Fibroblast of upper back skin (primary cell): ENCODE measurements at regions not wholly inside any gene's neighbourhood (a gene's known extent, or its start where the extent isn't known, plus 50 kb on each side); places are given as distances from the start of the nearest gene placed in this dataset.

Experiments
- DNase-seq: peaks from one replicate; pipeline ENCODE4 v3.0.0-alpha.2; 2013

GRCh38 chr6:43861212-43861894 is 91.3 kb downstream of the VEGFA start:
- DNase-seq = no peak

- DNase-seq = no peak
Measured at GRCh38 chr6:43860285-43860684, 90.3 kb downstream of the VEGFA start.

GRCh38 chr6:43859213-43859612 is 89.2 kb downstream of the VEGFA start:
- DNase-seq = no peak

GRCh38 chr6:43858161-43859153 is 88.4 kb downstream of the VEGFA start:
- DNase-seq = no peak

- no peak for DNase-seq
Measured at GRCh38 chr6:43856005-43856765, 86.2 kb downstream of the VEGFA start.

GRCh38 chr6:43855247-43855646 is 85.2 kb downstream of the VEGFA start:
- DNase-seq = no peak

GRCh38 chr6:43853066-43853650 is 83.1 kb downstream of the VEGFA start:
- no peak for DNase-seq

- no peak for DNase-seq
Measured at GRCh38 chr6:43852350-43852864, 82.4 kb downstream of the VEGFA start.

GRCh38 chr6:43851204-43851865 is 81.3 kb downstream of the VEGFA start:
- DNase-seq = peak; percentile 94

- DNase-seq = no peak
Measured at GRCh38 chr6:43850314-43851203, 80.5 kb downstream of the VEGFA start.

- DNase-seq = no peak
Measured at GRCh38 chr6:43849844-43850243, 79.8 kb downstream of the VEGFA start.

- no peak for DNase-seq
Measured at GRCh38 chr6:43848671-43849391, 78.8 kb downstream of the VEGFA start.

- peak; percentile 55 for DNase-seq
Measured at GRCh38 chr6:43847741-43848630, 78.0 kb downstream of the VEGFA start.

- DNase-seq = no peak
Measured at GRCh38 chr6:43846556-43846955, 76.5 kb downstream of the VEGFA start.

GRCh38 chr6:43845646-43846045 is 75.6 kb downstream of the VEGFA start:
- no peak for DNase-seq

GRCh38 chr6:43843669-43844171 is 73.7 kb downstream of the VEGFA start:
- no peak for DNase-seq

- DNase-seq = no peak
Measured at GRCh38 chr6:43843097-43843645, 73.2 kb downstream of the VEGFA start.

- peak; percentile 56 for DNase-seq
Measured at GRCh38 chr6:43842231-43842794, 72.3 kb downstream of the VEGFA start.
